ENCODE measurements at regions not wholly inside any gene's neighbourhood (a gene's known extent, or its start where the extent isn't known, plus 50 kb on each side); places are given as distances from the start of the nearest gene placed in this dataset.

DNA sequence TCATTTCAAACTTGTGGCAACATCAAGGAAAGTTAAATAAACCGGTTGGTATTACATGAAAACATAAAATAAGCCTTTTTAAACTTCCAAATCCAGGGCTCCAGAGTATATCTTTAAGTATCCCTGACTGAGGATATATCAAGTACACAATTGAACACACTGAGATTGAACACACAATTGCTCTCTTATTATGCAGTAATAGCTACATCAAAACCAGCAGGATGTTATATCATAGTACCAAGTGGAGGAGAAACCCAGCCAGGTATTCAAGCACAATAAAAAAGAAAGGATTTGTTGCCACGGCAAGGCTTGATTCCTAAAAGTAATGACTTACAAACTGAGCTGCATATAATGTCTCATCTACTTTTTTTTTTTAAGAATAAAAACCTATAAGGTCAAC, 605.8 kb downstream of the SPOCK3 start:
- ATAC-seq (no peak), DNase-seq (ENCODE audit: low read depth, low spot score) (no peak)
- H2AFZ ChIP-seq (ENCODE audit: low read depth, low read length, poor library complexity, severe bottlenecking) = no peak overlapping the region
- H3K79me2 ChIP-seq (ENCODE audit: insufficient read depth, low read length) = no peaks in the 10 kb centered on the region
- POLR2A ChIA-PET = no interaction called here
- no peak overlapping the region for H3K4me3 ChIP-seq (replicated peaks in 1 of 2; ENCODE audit: low read depth in 1 of 2, low read length in 2 of 2)
- no peaks in the 10 kb centered on the region for H4K20me1 ChIP-seq (ENCODE audit: insufficient read depth)
- no peak overlapping the region for H3K27ac ChIP-seq (ENCODE audit: low read depth, low read length)
- no TSS peak for BruUV-seq (replicated peaks)
- RAD21 ChIA-PET (ENCODE audit: low non-redundant PET in 1 of 2, low total read pairs in 2 of 2, uncharacterized antibody in 2 of 2, unreplicated experiment in 2 of 2) = no interaction called here
- CTCF ChIA-PET = no interaction called here
- no peaks in the 10 kb centered on the region for H3K9me3 ChIP-seq (ENCODE audit: control insufficient read depth in 1 of 2, insufficient read depth in 1 of 2, low read depth in 1 of 2, low read length in 2 of 2)
- H3K27me3 ChIP-seq (ENCODE audit: insufficient read depth, low read length) = no peaks in the 10 kb centered on the region
- H3K36me3 ChIP-seq (ENCODE audit: control insufficient read depth in 1 of 2, insufficient read depth in 2 of 2, low read length in 2 of 2) = no peaks in the 10 kb centered on the region
- TF ChIP-seq CEBPB (IDR thresholded peaks at IDR 0.05; ENCODE audit: low read depth) = no peak
- TF ChIP-seq CBX3 (IDR thresholded peaks at IDR 0.05; ENCODE audit: low read depth) = no peak
- TF ChIP-seq ELF1 (IDR thresholded peaks at IDR 0.05; ENCODE audit: borderline replicate concordance, low read depth) = no peak
- TF ChIP-seq CTCF (IDR thresholded peaks at IDR 0.05 in 2 of 3, conservative IDR thresholded peaks at IDR 0.05 in 1 of 3; ENCODE audit: borderline replicate concordance in 1 of 3, insufficient read depth in 1 of 3, low read depth in 2 of 3, low read length in 2 of 3) = no peak
- TF ChIP-seq SRF (IDR thresholded peaks at IDR 0.05; ENCODE audit: low read depth) = no peak
- no peak for TF ChIP-seq SP1 (IDR thresholded peaks at IDR 0.05; ENCODE audit: low read depth)
- TF ChIP-seq POLR2A (IDR thresholded peaks at IDR 0.05; ENCODE audit: borderline replicate concordance, extremely low read depth, insufficient read depth, insufficient read length) = no peak
- TF ChIP-seq POLR2AphosphoS5 (IDR thresholded peaks at IDR 0.05; ENCODE audit: low read depth, low read length) = no peak
- TF ChIP-seq EZH2phosphoT487 (IDR thresholded peaks at IDR 0.05; ENCODE audit: borderline replicate concordance) = no peak
- TF ChIP-seq REST (IDR thresholded peaks at IDR 0.05; ENCODE audit: low read depth) = no peak
- no peak for TF ChIP-seq TCF7L2 (IDR thresholded peaks at IDR 0.05; ENCODE audit: borderline replicate concordance, extremely low read depth, insufficient read depth, insufficient read length)
- TF ChIP-seq JUND (IDR thresholded peaks at IDR 0.05) = no peak
- TF ChIP-seq, protein P1, sequence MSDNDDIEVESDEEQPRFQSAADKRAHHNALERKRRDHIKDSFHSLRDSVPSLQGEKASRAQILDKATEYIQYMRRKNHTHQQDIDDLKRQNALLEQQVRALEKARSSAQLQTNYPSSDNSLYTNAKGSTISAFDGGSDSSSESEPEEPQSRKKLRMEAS (IDR thresholded peaks at IDR 0.05) = no peak
- TF ChIP-seq EGR1 (IDR thresholded peaks at IDR 0.05; ENCODE audit: low read depth) = no peak
- TF ChIP-seq ZBTB33 (IDR thresholded peaks at IDR 0.05; ENCODE audit: extremely low read depth, insufficient replicate concordance, low read length) = no peak
- TF ChIP-seq RAD21 (IDR thresholded peaks at IDR 0.05; ENCODE audit: low read depth) = no peak
- TF ChIP-seq FOSL1 (IDR thresholded peaks at IDR 0.05; ENCODE audit: low read depth) = no peak
- no peak for TF ChIP-seq ZFX (IDR thresholded peaks at IDR 0.05)
- no peak for TF ChIP-seq SIN3A (IDR thresholded peaks at IDR 0.05; ENCODE audit: low read depth)
- no peaks in the 10 kb centered on the region for H3K9me2 ChIP-seq (ENCODE audit: insufficient read depth)
- H3K9ac ChIP-seq (ENCODE audit: low read length) = no peak overlapping the region
- no peaks in the 10 kb centered on the region for H3K4me1 ChIP-seq (ENCODE audit: control insufficient read depth in 1 of 2, insufficient read depth in 2 of 2, low read length in 2 of 2)
- intact Hi-C loops (cut with micrococcal nuclease) = no loop called here
- no peak overlapping the region for H3K4me2 ChIP-seq (ENCODE audit: low read length)

Data from HCT116 (cell line).